HCT116 (cell line): ENCODE measurements at regions not wholly inside any gene's neighbourhood (a gene's known extent, or its start where the extent isn't known, plus 50 kb on each side); places are given as distances from the start of the nearest gene placed in this dataset.

ENCODE experiments used
- ATAC-seq: fragments of 200-7000 bp; cut with Tn5 transposase; 2 replicates; pipeline ENCODE4 v1.9.1; 2020; ENCODE audit warnings: mild to moderate bottlenecking, moderate library complexity
- BruUV-seq: library from RNA; stranded (reverse); fragments of 400-500 nt; replicated peaks from 2 replicates; lab custom pipeline; 2021; lab: Mats Ljungman, UMichigan
- CTCF ChIA-PET: fragments of 300-600 bp; sonication (Branson Sonifier 250); formaldehyde crosslinking; loops from one replicate; lab custom pipeline; 2021; ENCODE audit warnings: antibody characterized with exemption; lab: Charles Lee
- POLR2A ChIA-PET: fragments of 300-600, 350-600 bp; sonication (Branson Sonifier 250); formaldehyde crosslinking; loops from one replicate; lab custom pipeline; 2021; ENCODE audit warnings: antibody characterized with exemption; lab: Charles Lee
- RAD21 ChIA-PET, 2 experiments: fragments of 300-600 bp; sonication (Branson Sonifier 250); formaldehyde crosslinking; loops; one replicate each; lab custom pipeline; 2023; ENCODE audit warnings: low total read pairs in 2 of 2; ENCODE audit not compliant: uncharacterized antibody in 2 of 2, unreplicated experiment in 2 of 2, low non-redundant PET in 1 of 2; lab: Charles Lee
- DNase-seq: peaks from one replicate; pipeline ENCODE4 v3.0.0-alpha.2; 2010; ENCODE audit warnings: low read depth, low spot score
- H2AFZ ChIP-seq: fragments of 200-600 bp; shearing (Covaris generic), sonication (generic); 2 replicates; pipeline ENCODE4 v1.6.1; 2017; ENCODE audit warnings: low read depth, mixed run types, mixed read lengths, antibody characterized with exemption, low read length; ENCODE audit not compliant: poor library complexity, severe bottlenecking
- H3K27ac ChIP-seq: 2 replicates; pipeline ENCODE4 v1.5.1; 2012; ENCODE audit warnings: low read depth, low read length
- H3K27me3 ChIP-seq: fragments of 200-600 bp; sonication (generic); 2 replicates; pipeline ENCODE4 v1.6.1; 2016; ENCODE audit warnings: mixed run types, low read length, mixed read lengths; ENCODE audit not compliant: insufficient read depth
- H3K36me3 ChIP-seq, 2 experiments: fragments of 200-500 bp in 1 of 2; fragments of 200-600 bp in 1 of 2; sonication (Bioruptor generic) in 1 of 2; sonication (generic) in 1 of 2; 2 replicates each; pipeline versions ENCODE4 v1.5.1 to v1.6.1; 2014 to 2016; ENCODE audit warnings: low read length in 2 of 2, inconsistent platforms in 1 of 2, mixed read lengths in 1 of 2, mixed run types in 1 of 2; ENCODE audit not compliant: insufficient read depth in 2 of 2, control insufficient read depth in 1 of 2
- H3K4me1 ChIP-seq, 2 experiments: fragments of 200-600 bp in 1 of 2; sonication (generic) in 1 of 2; 2 replicates each; pipeline versions ENCODE4 v1.5.1 to v1.6.1; 2012 to 2017; ENCODE audit warnings: low read length in 2 of 2, inconsistent platforms in 1 of 2, mild to moderate bottlenecking in 1 of 2, mixed read lengths in 1 of 2, mixed run types in 1 of 2, moderate library complexity in 1 of 2; ENCODE audit not compliant: insufficient read depth in 2 of 2, control insufficient read depth in 1 of 2
- H3K4me2 ChIP-seq: fragments of 200-600 bp; sonication (generic); 2 replicates; pipeline ENCODE4 v1.6.1; 2017; ENCODE audit warnings: mixed run types, low read length, mixed read lengths
- H3K4me3 ChIP-seq, 2 experiments: fragments of 200-600 bp in 1 of 2; sonication (generic) in 1 of 2; replicated peaks in 1 of 2; 2 replicates each; pipeline ENCODE4 v1.5.1; 2011 to 2016; ENCODE audit warnings: low read length in 2 of 2, control low read depth in 1 of 2, low read depth in 1 of 2, mild to moderate bottlenecking in 1 of 2, mixed read lengths in 1 of 2, mixed run types in 1 of 2
- H3K79me2 ChIP-seq: fragments of 200-600 bp; sonication (generic); 2 replicates; pipeline ENCODE4 v1.6.1; 2017; ENCODE audit warnings: mild to moderate bottlenecking, mixed run types, low read length, moderate library complexity, mixed read lengths; ENCODE audit not compliant: insufficient read depth
- H3K9ac ChIP-seq: fragments of 200-600 bp; sonication (generic); 2 replicates; pipeline ENCODE4 v1.6.1; 2016; ENCODE audit warnings: low read length, mixed read lengths
- H3K9me2 ChIP-seq: fragments of 200-600 bp; sonication (generic), shearing (Covaris generic); 2 replicates; pipeline ENCODE4 v1.6.1; 2017; ENCODE audit warnings: mixed run types, mild to moderate bottlenecking, moderate library complexity; ENCODE audit not compliant: insufficient read depth
- H3K9me3 ChIP-seq, 2 experiments: fragments of 200-500 bp in 1 of 2; fragments of 200-600 bp in 1 of 2; sonication (Bioruptor generic) in 1 of 2; sonication (generic) in 1 of 2; 2 replicates each; pipeline ENCODE4 v1.6.1; 2014 to 2017; ENCODE audit warnings: low read length in 2 of 2, mixed read lengths in 2 of 2, inconsistent platforms in 1 of 2, low read depth in 1 of 2, mild to moderate bottlenecking in 1 of 2, mixed run types in 1 of 2, moderate library complexity in 1 of 2; ENCODE audit not compliant: control insufficient read depth in 1 of 2, insufficient read depth in 1 of 2
- H4K20me1 ChIP-seq: fragments of 200-600 bp; sonication (generic), shearing (Covaris generic); 2 replicates; pipeline ENCODE4 v1.6.1; 2017; ENCODE audit warnings: mixed run types, mild to moderate bottlenecking, moderate library complexity; ENCODE audit not compliant: insufficient read depth
- ATF3 ChIP-seq: IDR thresholded peaks from 2 replicates; pipeline ENCODE4 v1.6.1; 2012
- CEBPB ChIP-seq: IDR thresholded peaks from 2 replicates; pipeline ENCODE4 v1.6.1; 2012; ENCODE audit warnings: low read depth
- EZH2 ChIP-seq: fragments of 200-600 bp; sonication (generic); IDR thresholded peaks from 2 replicates; pipeline ENCODE4 v1.6.1; 2017; ENCODE audit warnings: antibody characterized with exemption, mixed run types
- FOSL1 ChIP-seq: IDR thresholded peaks from 2 replicates; pipeline ENCODE4 v1.6.1; 2012; ENCODE audit warnings: low read depth
- POLR2A ChIP-seq: IDR thresholded peaks from 2 replicates; pipeline ENCODE4 v1.7.0; 2011; ENCODE audit warnings: borderline replicate concordance; ENCODE audit not compliant: insufficient read depth, insufficient read length; ENCODE audit errors: extremely low read depth
- RAD21 ChIP-seq: IDR thresholded peaks from 2 replicates; pipeline ENCODE4 v1.6.1; 2012; ENCODE audit warnings: low read depth, mild to moderate bottlenecking
- REST ChIP-seq: IDR thresholded peaks from 2 replicates; pipeline ENCODE4 v1.6.1; 2012; ENCODE audit warnings: low read depth
- SIN3A ChIP-seq: IDR thresholded peaks from 2 replicates; pipeline ENCODE4 v1.6.1; 2012; ENCODE audit warnings: low read depth
- SP1 ChIP-seq: IDR thresholded peaks from 2 replicates; pipeline ENCODE4 v1.6.1; 2012; ENCODE audit warnings: low read depth
- ZFX ChIP-seq: fragments of 450-650 bp; IDR thresholded peaks from 2 replicates; pipeline ENCODE4 v1.6.1; 2017
- ZNF274 ChIP-seq: fragments of 200-500 bp; sonication (Bioruptor generic); IDR thresholded peaks from 2 replicates; pipeline ENCODE4 v1.6.1; 2014; ENCODE audit warnings: mild to moderate bottlenecking, low read depth, low read length, inconsistent platforms
- intact Hi-C: fragments of 100-400 bp; cut with micrococcal nuclease; formaldehyde crosslinking; loops from 2 replicates; pipeline ENCODE4 v1.10.0; 2022
- TF ChIP-seq, protein P1 (sequence below): IDR thresholded peaks from 2 replicates; pipeline ENCODE4 v1.6.1; 2012

DNA sequence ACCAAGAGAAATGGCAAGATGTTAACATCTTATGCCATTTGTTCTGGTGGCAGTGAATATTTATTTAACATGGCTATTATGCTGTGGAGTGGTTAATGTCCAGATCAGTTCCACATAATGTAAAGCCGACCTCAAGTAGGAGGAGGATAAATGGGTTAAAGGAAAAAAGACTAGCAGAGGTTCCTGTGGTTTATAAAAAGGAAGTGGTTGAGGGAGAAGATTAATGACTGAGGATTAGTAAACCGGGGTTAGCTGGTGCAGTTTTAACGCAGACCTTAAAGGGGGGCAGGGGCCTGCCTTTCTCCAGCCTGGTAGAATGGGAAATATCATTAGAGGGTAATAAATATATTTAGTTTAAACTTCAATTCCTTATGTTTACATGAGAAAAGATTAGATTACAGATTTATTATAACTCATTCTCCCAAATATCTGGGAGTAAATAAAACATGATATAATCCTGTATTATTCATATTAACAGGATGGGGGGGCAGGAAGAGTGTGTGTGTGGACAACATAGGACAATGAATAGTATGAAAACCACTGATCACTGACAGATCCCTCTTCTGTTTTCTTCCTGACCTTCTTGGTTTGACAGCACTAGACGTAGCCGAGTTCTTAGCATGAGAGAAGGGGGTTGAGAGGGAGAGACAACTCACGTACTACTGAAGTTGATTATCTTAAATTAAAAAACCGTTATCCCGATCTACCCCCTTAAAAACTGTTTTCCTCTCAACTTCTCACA, 124.1 kb upstream of the LIMCH1 start:
- intact Hi-C loops = no loop called here
- Histone ChIP-seq H3K36me3 (no peaks in the 10 kb centered on the region), H3K4me3 (no peak overlapping the region), H3K79me2 (no peaks in the 10 kb centered on the region), H3K27ac (no peak overlapping the region), H4K20me1 (no peaks in the 10 kb centered on the region), H3K9me2 (no peaks in the 10 kb centered on the region), H3K9me3 (no peaks in the 10 kb centered on the region), H3K4me2 (no peak overlapping the region), H3K4me1 (no peaks in the 10 kb centered on the region), H2AFZ (no peak overlapping the region), H3K9ac (no peak overlapping the region), H3K27me3 (no peaks in the 10 kb centered on the region)
- ATAC-seq (no peak), DNase-seq (no peak)
- TF ChIP-seq, protein P1, sequence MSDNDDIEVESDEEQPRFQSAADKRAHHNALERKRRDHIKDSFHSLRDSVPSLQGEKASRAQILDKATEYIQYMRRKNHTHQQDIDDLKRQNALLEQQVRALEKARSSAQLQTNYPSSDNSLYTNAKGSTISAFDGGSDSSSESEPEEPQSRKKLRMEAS = no peak
- TF ChIP-seq SIN3A (no peak), ZFX (no peak), REST (no peak), FOSL1 (no peak)
- POLR2A ChIA-PET = no interaction called here
- CTCF ChIA-PET = no interaction called here
- RAD21 ChIA-PET = no interaction called here
- BruUV-seq = no TSS peak

DNA sequence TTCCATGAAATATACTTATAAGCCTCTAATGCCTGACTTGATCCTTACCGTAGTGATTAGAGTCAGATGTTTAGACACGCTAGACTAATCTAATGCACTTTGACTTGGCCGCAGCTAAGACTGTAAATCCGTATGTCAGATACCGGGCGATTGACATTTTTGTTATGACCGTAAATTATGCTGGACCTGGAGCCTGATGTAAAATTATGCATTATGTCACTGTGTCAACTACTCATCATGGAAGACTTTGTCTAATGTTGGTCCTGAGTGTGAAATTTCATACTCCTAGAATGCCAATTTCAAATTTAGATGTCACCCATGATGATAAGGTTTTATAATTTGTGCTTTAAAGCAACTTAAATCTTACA, 123.6 kb upstream of the LIMCH1 start:
- intact Hi-C loops = no loop called here
- Histone ChIP-seq H3K79me2 (no peaks in the 10 kb centered on the region), H3K9ac (no peak overlapping the region), H3K4me3 (no peak overlapping the region), H3K9me2 (no peaks in the 10 kb centered on the region), H3K36me3 (no peaks in the 10 kb centered on the region), H3K27me3 (no peaks in the 10 kb centered on the region), H2AFZ (no peak overlapping the region), H4K20me1 (no peaks in the 10 kb centered on the region), H3K27ac (no peak overlapping the region), H3K9me3 (no peaks in the 10 kb centered on the region), H3K4me2 (no peak overlapping the region), H3K4me1 (no peaks in the 10 kb centered on the region)
- ChIA-PET CTCF (no interaction called here), POLR2A (no interaction called here), RAD21 (no interaction called here)
- DNase-seq (no peak), ATAC-seq (no peak)
- no TSS peak for BruUV-seq
- no peak for TF ChIP-seq ZFX
- no peak for TF ChIP-seq RAD21
- TF ChIP-seq ZNF274 = no peak
- no peak for TF ChIP-seq CEBPB
- TF ChIP-seq EZH2 = no peak
- TF ChIP-seq ATF3 = no peak
- TF ChIP-seq POLR2A = no peak
- no peak for TF ChIP-seq SP1
- no peak for TF ChIP-seq FOSL1
- no peak for TF ChIP-seq REST
